Aorta (tissue), 5 donors: ENCODE measurements at regions not wholly inside any gene's neighbourhood (a gene's known extent, or its start where the extent isn't known, plus 50 kb on each side); places are given as distances from the start of the nearest gene placed in this dataset.

Experiments used
- ATAC-seq: fragments of 200-7000 bp; cut with Tn5 transposase; one replicate; pipeline ENCODE4 v1.9.1; 2022; ENCODE audit warnings: moderate library complexity; ENCODE audit not compliant: low FRiP score
- DNase-seq, 2 donors: peaks; one replicate each; pipeline ENCODE4 v3.0.0-alpha.2; 2020
- H3K27ac ChIP-seq, 2 donors: one replicate each; pipeline ENCODE4 v1.5.1; 2013; ENCODE audit warnings: low read length in 2 of 2, mild to moderate bottlenecking in 2 of 2, moderate library complexity in 2 of 2, control low read depth in 1 of 2, inconsistent platforms in 1 of 2, low read depth in 1 of 2
- H3K27me3 ChIP-seq, 2 donors: one replicate each; pipeline ENCODE4 v1.6.1; 2013; ENCODE audit warnings: control low read depth in 1 of 2, low read length in 1 of 2, mild to moderate bottlenecking in 1 of 2, moderate library complexity in 1 of 2; ENCODE audit not compliant: insufficient read depth in 2 of 2, control insufficient read depth in 1 of 2
- H3K36me3 ChIP-seq, 2 donors: one replicate each; pipeline ENCODE4 v1.6.1; 2013; ENCODE audit warnings: control low read depth in 1 of 2, low read length in 1 of 2, mild to moderate bottlenecking in 1 of 2; ENCODE audit not compliant: insufficient read depth in 2 of 2, control insufficient read depth in 1 of 2
- H3K4me1 ChIP-seq, 2 donors: one replicate each; pipeline ENCODE4 v1.6.1; 2013; ENCODE audit warnings: low read length in 2 of 2, control low read depth in 1 of 2, mild to moderate bottlenecking in 1 of 2, moderate library complexity in 1 of 2; ENCODE audit not compliant: insufficient read depth in 2 of 2, control insufficient read depth in 1 of 2
- H3K4me3 ChIP-seq, 2 donors: one replicate each; pipeline ENCODE4 v1.5.1; 2013; ENCODE audit warnings: low read length in 2 of 2, control low read depth in 1 of 2, mild to moderate bottlenecking in 1 of 2
- H3K9me3 ChIP-seq: one replicate; pipeline ENCODE4 v1.6.1; 2013; ENCODE audit warnings: mild to moderate bottlenecking, low read length; ENCODE audit not compliant: control insufficient read depth
- WGBS, 2 donors: extraction: QIAGEN DNeasy Blood & Tissue Kit; methylation state at CpG; one replicate each; pipeline ENCODE4 v1.1.7; 2013; 5-methylcytosine and 5-hydroxymethylcytosine counted together
- intact Hi-C, 2 donors: fragments of 100-400 bp; cut with DNase I; formaldehyde crosslinking; loops; one replicate each; pipeline versions ENCODE4 v1.14.2 to v1.15.0; 2022
- donor health status: healthy with polysubstance abuse.
- donor health status: Bipolar disorder and iron deficiency.
- donor health status: DM: no; HTN: no; CAD: no.
- donor health status: DM: no; HTN: no; CAD: no.
- donor health status: DM: yes; HTN: yes; CAD: no.

GRCh38 chr3:64454768-64455167, 229.5 kb upstream of the PRICKLE2 start:
- Histone ChIP-seq H3K27me3 (no peaks in the 10 kb centered on the region), H3K4me1 (no peaks in the 10 kb centered on the region), H3K27ac (no peak overlapping the region), H3K4me3 (no peak overlapping the region), H3K9me3 (no peaks in the 10 kb centered on the region), H3K36me3 (no peaks in the 10 kb centered on the region)
- intact Hi-C loops = no loop called here
- ATAC-seq = no peak
- no peak for DNase-seq
- WGBS, 2 donors = 88 to 89% methylated on average over 5 of the region's 5 CpGs

DNA sequence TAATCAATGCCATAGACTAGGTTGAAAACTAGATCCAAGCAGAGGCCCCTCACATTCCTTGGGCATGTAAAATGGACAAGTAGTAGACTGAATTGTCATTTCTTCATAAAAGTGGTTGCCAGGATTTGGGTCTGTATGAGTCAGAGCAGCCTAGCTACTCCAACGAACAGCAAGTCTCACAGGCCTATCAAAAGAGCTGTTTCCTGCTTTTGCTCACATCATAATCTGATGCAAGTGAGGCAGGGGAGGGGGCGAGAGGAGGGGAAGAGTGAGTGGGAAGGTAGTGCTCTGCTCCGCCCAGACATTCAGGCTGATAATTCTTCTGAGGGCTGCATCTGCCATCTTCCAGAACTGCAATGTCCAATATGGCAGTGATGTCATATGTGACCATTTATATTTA, 228.9 kb upstream of the PRICKLE2 start:
- ATAC-seq = no peak
- H3K27ac ChIP-seq = no peak overlapping the region

DNA sequence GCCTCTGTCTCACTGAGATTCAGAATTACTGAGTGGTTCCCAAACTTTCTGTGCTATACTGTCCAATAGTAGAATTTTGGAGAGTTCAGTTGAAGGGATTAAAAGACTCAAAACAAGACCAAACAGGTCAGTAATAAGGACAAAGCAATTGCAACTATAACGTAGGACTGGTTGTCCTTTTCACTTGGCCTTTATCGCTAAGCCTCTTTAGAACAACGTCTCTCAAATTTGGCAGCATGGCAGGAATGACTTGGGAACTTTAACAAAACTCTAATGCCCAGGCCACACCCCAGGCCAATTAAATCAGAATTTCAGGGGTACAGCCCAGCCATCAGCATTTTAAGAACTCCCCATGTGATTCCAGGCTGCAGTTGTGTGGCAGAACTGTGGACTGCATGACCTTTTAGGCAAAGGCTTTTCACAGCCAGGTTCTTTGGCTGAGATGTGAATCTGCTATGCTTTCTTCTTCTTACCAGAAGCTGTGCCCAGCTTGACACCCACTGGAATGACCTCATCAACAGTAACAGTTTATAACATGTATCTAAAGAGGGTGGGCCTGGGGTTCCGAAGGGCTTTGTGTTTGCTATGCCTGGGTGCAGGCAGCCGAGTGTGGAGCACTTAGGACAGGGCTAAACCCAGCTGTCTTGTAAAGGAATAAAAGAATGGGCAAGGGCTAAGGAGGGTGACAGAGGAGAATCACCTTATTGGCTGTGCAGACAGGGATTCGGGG, 226.2 kb upstream of the PRICKLE2 start:
- WGBS, 2 donors = 78 to 82% methylated on average over 6 of the region's 6 CpGs
- Histone ChIP-seq H3K4me3 (no peak overlapping the region), H3K9me3 (no peaks in the 10 kb centered on the region), H3K4me1 (no peaks in the 10 kb centered on the region), H3K27ac (no peak overlapping the region), H3K36me3 (no peaks in the 10 kb centered on the region), H3K27me3 (no peaks in the 10 kb centered on the region)
- ATAC-seq (no peak), DNase-seq (no peak)
- intact Hi-C loops = no loop called here

More for the DNA sequence above, 228.9 kb upstream of the PRICKLE2 start:
- H3K4me1 ChIP-seq = no peaks in the 10 kb centered on the region
- no peaks in the 10 kb centered on the region for H3K27me3 ChIP-seq
- no peaks in the 10 kb centered on the region for H3K9me3 ChIP-seq
- no peaks in the 10 kb centered on the region for H3K36me3 ChIP-seq
- intact Hi-C loops = no loop called here
- no peak overlapping the region for H3K4me3 ChIP-seq
- 66 to 68% methylated on average over 3 of the region's 3 CpGs for WGBS, 2 donors
- DNase-seq = no peak

DNA sequence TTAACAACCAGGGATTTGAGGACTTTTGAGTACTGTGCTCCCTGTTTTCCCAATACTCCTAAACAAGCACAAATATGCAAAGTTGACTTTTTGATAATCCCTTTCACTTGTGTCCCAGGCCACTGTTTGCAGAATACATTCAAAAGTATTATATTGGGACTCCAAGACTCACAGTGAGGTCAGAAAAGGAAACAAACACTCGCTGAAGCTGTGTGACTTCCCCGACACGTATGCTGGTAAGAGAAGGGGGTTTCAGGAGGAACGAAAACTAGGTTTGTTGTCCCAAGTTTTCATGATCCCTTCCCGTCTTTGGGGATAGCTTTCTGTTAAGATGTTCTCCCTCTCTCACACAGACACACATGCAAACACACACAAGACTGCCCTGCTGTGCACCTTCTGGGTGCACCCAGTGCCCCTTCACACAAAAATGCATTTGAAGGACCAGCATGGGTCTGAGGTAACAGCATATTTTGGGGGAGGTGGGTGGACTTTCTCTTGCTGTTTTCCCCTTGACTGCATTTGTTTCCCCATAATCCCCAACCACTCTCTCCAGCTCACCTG, 225.2 kb upstream of the PRICKLE2 start:
- no peak for DNase-seq
- no peak for ATAC-seq
- Histone ChIP-seq H3K36me3 (no peaks in the 10 kb centered on the region), H3K27ac (no peak overlapping the region), H3K9me3 (no peaks in the 10 kb centered on the region), H3K27me3 (no peaks in the 10 kb centered on the region), H3K4me1 (no peaks in the 10 kb centered on the region), H3K4me3 (no peak overlapping the region)
- 79 to 83% methylated on average over 5 of the region's 5 CpGs for WGBS, 2 donors
- intact Hi-C loops = no loop called here

- Histone ChIP-seq H3K4me1 (no peaks in the 10 kb centered on the region), H3K27ac (no peak overlapping the region), H3K4me3 (no peak overlapping the region), H3K9me3 (no peaks in the 10 kb centered on the region), H3K27me3 (no peaks in the 10 kb centered on the region), H3K36me3 (no peaks in the 10 kb centered on the region)
- intact Hi-C loops = no loop called here
- 61 to 67% methylated on average over 2 of the region's 2 CpGs for WGBS, 2 donors
- ATAC-seq (no peak), DNase-seq (no peak)
Observed at GRCh38 chr3:64449026-64449425, 223.8 kb upstream of the PRICKLE2 start.

GRCh38 chr3:64445944-64446300, 220.7 kb upstream of the PRICKLE2 start:
- ATAC-seq (no peak), DNase-seq (no peak)
- Histone ChIP-seq H3K36me3 (no peaks in the 10 kb centered on the region), H3K27ac (no peak overlapping the region), H3K27me3 (no peaks in the 10 kb centered on the region), H3K9me3 (no peaks in the 10 kb centered on the region), H3K4me3 (no peak overlapping the region), H3K4me1 (no peaks in the 10 kb centered on the region)
- intact Hi-C loops = no loop called here
- 96% methylated on average over 5 of the region's 5 CpGs for WGBS, 2 donors

DNA sequence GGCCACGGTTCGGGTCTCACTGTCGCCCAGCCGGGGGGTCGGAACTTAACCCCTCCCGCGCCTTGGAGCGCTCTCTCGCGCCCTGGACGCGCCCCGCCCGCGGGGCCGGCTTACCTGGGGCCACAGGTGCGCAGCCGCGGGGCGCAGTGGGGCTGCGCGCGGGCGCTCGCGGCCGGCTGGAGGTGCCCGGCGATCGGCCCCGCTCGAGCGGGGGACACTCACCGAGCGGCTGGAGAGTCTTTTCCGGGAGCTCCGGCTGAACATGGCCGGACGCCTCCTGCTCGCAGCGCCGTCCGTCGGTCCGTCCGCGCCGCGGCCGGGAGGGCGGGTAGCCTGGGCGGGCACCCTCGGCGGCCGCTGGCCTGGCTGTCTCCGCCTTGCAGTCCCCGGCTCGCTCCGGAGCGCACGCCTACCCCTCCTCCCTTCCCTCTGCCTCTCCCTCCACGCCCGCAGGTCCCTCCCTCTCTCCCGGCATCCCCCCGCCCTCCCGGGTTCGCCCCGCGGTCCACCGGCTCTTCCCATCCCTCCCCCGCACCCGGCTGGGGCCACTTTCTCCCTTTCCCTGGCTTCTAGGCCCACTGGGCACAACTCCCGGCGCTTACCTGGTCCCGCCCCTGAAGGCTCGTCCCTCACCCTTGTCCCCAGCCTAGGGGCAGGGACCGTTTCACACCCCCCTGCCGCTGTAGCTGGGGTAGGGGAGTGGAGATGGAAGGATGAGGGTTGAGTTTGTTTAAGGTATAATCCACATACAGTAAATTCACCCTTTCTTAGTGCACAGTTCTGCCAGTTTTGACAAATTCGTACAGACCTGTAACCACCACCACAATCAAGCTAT, 220.1 kb upstream of the PRICKLE2 start:
- Histone ChIP-seq H3K36me3 (no peaks in the 10 kb centered on the region), H3K9me3 (no peaks in the 10 kb centered on the region), H3K27ac (no peak overlapping the region), H3K27me3 (no peaks in the 10 kb centered on the region), H3K4me3 (peak overlapping the region; percentile 27 to 39), H3K4me1 (no peaks in the 10 kb centered on the region)
- peak in 1 of 2 donors; percentile 79 for DNase-seq
- intact Hi-C loops = no loop called here
- peak; percentile 39 for ATAC-seq
- WGBS, 2 donors = 5 to 7% methylated on average over 49 to 79 of the region's 79 CpGs

- 3 to 4% methylated on average over 29 of the region's 29 CpGs for WGBS, 2 donors
- H3K9me3 ChIP-seq = no peaks in the 10 kb centered on the region
- DNase-seq (no peak), ATAC-seq (no peak)
- no peaks in the 10 kb centered on the region for H3K36me3 ChIP-seq
- H3K4me3 ChIP-seq = peak overlapping the region in 1 of 2 donors; percentile 39
- H3K27me3 ChIP-seq = no peaks in the 10 kb centered on the region
- intact Hi-C loops = no loop called here
- H3K27ac ChIP-seq = no peak overlapping the region
- no peaks in the 10 kb centered on the region for H3K4me1 ChIP-seq
Observed at GRCh38 chr3:64444490-64445108, 219.3 kb upstream of the PRICKLE2 start.
